ENCODE measurements at regions not wholly inside any gene's neighbourhood (a gene's known extent, or its start where the extent isn't known, plus 50 kb on each side); places are given as distances from the start of the nearest gene placed in this dataset.

- DNase-seq (ENCODE audit: extremely low spot score), result no peak
- 71% methylated on average over 5 of the region's 5 CpGs for WGBS
- TF ChIP-seq EP300 (IDR thresholded peaks at IDR 0.05) (no peak), POLR2AphosphoS5 (IDR thresholded peaks at IDR 0.05) (no peak), POLR2A (IDR thresholded peaks at IDR 0.05; ENCODE audit: low read depth) (no peak)
- TF ChIP-seq, protein P1, sequence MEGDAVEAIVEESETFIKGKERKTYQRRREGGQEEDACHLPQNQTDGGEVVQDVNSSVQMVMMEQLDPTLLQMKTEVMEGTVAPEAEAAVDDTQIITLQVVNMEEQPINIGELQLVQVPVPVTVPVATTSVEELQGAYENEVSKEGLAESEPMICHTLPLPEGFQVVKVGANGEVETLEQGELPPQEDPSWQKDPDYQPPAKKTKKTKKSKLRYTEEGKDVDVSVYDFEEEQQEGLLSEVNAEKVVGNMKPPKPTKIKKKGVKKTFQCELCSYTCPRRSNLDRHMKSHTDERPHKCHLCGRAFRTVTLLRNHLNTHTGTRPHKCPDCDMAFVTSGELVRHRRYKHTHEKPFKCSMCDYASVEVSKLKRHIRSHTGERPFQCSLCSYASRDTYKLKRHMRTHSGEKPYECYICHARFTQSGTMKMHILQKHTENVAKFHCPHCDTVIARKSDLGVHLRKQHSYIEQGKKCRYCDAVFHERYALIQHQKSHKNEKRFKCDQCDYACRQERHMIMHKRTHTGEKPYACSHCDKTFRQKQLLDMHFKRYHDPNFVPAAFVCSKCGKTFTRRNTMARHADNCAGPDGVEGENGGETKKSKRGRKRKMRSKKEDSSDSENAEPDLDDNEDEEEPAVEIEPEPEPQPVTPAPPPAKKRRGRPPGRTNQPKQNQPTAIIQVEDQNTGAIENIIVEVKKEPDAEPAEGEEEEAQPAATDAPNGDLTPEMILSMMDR (IDR thresholded peaks at IDR 0.05), result no peak
- Histone ChIP-seq H3K4me1 (peaks cover 0 to 3% (median 0%) of the 10 kb centered on the region in 4 donors), H3K27me3 (no peaks in the 10 kb centered on the region), H3K4me3 (no peak overlapping the region), H3K27ac (replicated peaks in 1 of 4) (no peak overlapping the region), H3K36me3 (no peaks in the 10 kb centered on the region), H3K9me3 (no peaks in the 10 kb centered on the region)
- intact Hi-C loops (cut with DNase I), result no loop called here
These were observed 52.1 kb upstream of the CCNG1 start for GRCh38 chr5:163385271-163385670.

DNA sequence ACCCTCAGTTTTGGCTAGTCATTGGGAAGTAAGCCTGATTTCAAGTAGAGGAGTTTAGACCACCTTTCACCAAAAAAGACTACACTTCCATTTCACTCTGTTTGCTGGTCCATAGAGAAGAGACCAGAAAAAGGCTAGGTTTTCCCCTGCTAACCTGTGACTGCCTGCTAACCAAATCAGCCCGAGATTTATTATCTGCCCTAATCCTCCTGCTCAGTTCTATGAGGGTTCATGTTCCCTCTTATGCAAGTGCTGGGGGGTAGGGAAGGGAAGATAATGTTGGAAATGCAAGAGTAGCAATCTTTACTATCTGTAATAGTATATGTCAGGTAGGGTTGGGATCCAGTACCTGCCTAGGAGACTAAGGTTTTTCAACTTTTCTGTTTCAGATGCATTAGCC is 51.6 kb upstream of the CCNG1 start:
- intact Hi-C loops (cut with DNase I), result no loop called here
- Histone ChIP-seq H3K4me3 (no peak overlapping the region), H3K27ac (replicated peaks in 1 of 4) (no peak overlapping the region), H3K36me3 (no peaks in the 10 kb centered on the region), H3K4me1 (peaks cover 0 to 3% (median 0%) of the 10 kb centered on the region in 4 donors), H3K9me3 (no peaks in the 10 kb centered on the region), H3K27me3 (no peaks in the 10 kb centered on the region)
- 92% methylated on average over 1 of the region's 1 CpG for WGBS
- TF ChIP-seq POLR2AphosphoS5 (IDR thresholded peaks at IDR 0.05) (no peak), EP300 (IDR thresholded peaks at IDR 0.05) (no peak), POLR2A (IDR thresholded peaks at IDR 0.05; ENCODE audit: low read depth) (no peak)
- TF ChIP-seq, protein P1 (IDR thresholded peaks at IDR 0.05), result no peak
- no peak for DNase-seq (ENCODE audit: extremely low spot score)

DNA sequence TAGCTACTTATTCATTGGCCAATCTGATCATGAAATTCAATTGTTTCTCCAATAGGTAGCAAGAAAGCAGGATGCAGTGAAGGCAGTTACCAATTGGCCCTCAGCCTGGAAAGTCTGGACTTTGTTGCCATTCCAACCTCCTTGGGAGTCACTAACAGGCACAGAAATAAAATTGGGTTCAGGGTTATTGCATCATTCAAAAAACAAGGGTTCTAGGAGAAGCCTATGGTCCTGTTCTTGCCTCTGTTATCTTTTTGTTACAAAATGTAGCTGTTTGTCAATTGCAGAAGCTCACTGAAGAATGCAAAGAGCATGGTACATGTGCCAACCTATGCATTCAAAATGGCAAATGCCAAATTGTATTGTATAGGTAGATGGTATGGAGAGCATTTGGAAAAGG is 51.0 kb upstream of the CCNG1 start:
- DNase-seq (ENCODE audit: extremely low spot score), result no peak
- H3K36me3 ChIP-seq, result no peaks in the 10 kb centered on the region
- intact Hi-C loops (cut with DNase I), result no loop called here

DNA sequence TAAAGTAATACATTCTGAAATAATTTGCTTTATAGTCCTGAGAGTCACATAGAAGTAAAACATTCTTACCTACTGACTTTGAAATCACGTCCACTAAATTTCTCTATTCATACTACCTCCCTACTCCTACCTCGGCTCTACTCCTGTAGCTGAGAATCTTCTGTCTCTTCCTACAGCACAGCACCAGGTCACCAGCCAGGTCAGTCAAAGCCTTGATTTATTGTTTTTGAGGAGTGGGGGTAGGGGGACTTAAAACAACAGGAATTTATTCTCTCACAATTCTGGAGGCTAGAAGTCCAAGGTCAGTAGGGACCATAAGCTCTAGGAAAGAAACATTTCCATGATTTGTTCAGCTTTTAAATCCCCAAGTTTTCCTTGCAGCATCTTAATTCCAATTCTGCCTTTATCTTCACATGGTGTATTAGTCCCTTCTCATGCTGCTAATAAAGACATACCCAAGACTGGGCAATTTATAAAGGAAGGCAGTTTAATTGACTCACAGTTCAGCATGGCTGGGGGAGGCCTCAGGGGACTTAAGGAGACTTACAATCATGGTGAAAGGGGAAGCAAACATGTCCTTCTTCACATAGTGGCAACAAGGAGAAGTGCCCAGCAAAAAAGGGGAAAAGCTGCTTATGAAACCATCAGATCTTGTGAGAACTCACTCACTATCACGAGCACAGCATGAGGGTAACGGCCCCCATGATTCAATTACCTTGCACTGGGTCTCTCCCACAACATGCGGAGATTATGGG is 49.6 kb upstream of the CCNG1 start:
- no peaks in the 10 kb centered on the region for H3K9me3 ChIP-seq
- 57% methylated on average over 5 of the region's 5 CpGs for WGBS
- peaks cover 0 to 3% (median 0%) of the 10 kb centered on the region in 4 donors for H3K4me1 ChIP-seq
- intact Hi-C loops (cut with DNase I), result no loop called here
- TF ChIP-seq POLR2AphosphoS5 (IDR thresholded peaks at IDR 0.05) (no peak), EP300 (IDR thresholded peaks at IDR 0.05) (no peak), POLR2A (IDR thresholded peaks at IDR 0.05; ENCODE audit: low read depth) (no peak)
- TF ChIP-seq, protein P1 (IDR thresholded peaks at IDR 0.05), result no peak
- H3K27me3 ChIP-seq, result no peaks in the 10 kb centered on the region
- DNase-seq (ENCODE audit: extremely low spot score), result no peak
- no peaks in the 10 kb centered on the region for H3K36me3 ChIP-seq
- H3K4me3 ChIP-seq, result no peak overlapping the region
- H3K27ac ChIP-seq (replicated peaks in 1 of 4), result no peak overlapping the region

More for the DNA sequence above, 51.0 kb upstream of the CCNG1 start:
- TF ChIP-seq EP300 (IDR thresholded peaks at IDR 0.05) (no peak), POLR2A (IDR thresholded peaks at IDR 0.05; ENCODE audit: low read depth) (no peak), POLR2AphosphoS5 (IDR thresholded peaks at IDR 0.05) (no peak)
- TF ChIP-seq, protein P1 (IDR thresholded peaks at IDR 0.05), result no peak
- peaks cover 0 to 3% (median 0%) of the 10 kb centered on the region in 4 donors for H3K4me1 ChIP-seq
- H3K9me3 ChIP-seq, result no peaks in the 10 kb centered on the region
- H3K27ac ChIP-seq (replicated peaks in 1 of 4), result no peak overlapping the region
- no peak overlapping the region for H3K4me3 ChIP-seq
- H3K27me3 ChIP-seq, result no peaks in the 10 kb centered on the region

Small RNAs in the stretch of these regions (small RNA-seq; reads per million reads assigned to genes)
- 0 reads per million in 3 donors for gene RNU6-164P
